NCI-H187 (cell line): ENCODE measurements at regions not wholly inside any gene's neighbourhood (a gene's known extent, or its start where the extent isn't known, plus 50 kb on each side); places are given as distances from the start of the nearest gene placed in this dataset.
A peak's percentile ranks its signal among the peaks of the same experiment; 100 is the strongest.

ENCODE experiments used
- DNase-seq, 2 experiments: peaks; one replicate each; lab custom pipeline; 2025; lab: John Stamatoyannopoulos, UW

- no peak for DNase-seq
Measured at GRCh38 chr3:13266005-13266404, 154.1 kb downstream of the NUP210 start.

- no peak for DNase-seq
Measured at GRCh38 chr3:13265507-13265906, 154.6 kb downstream of the NUP210 start.

GRCh38 chr3:13265016-13265415, 155.1 kb downstream of the NUP210 start:
- DNase-seq = no peak

GRCh38 chr3:13264468-13264795, 155.7 kb downstream of the NUP210 start:
- DNase-seq = no peak

- DNase-seq = no peak
Measured at GRCh38 chr3:13263770-13264467, 156.2 kb downstream of the NUP210 start.

- no peak for DNase-seq
Measured at GRCh38 chr3:13262493-13263211, 157.5 kb downstream of the NUP210 start.

- no peak for DNase-seq
Measured at GRCh38 chr3:13261892-13262291, 158.2 kb downstream of the NUP210 start.

GRCh38 chr3:13261104-13261830, 158.9 kb downstream of the NUP210 start:
- DNase-seq = no peak

GRCh38 chr3:13260259-13261103, 159.6 kb downstream of the NUP210 start:
- DNase-seq = no peak

- DNase-seq = no peak
Measured at GRCh38 chr3:13259831-13260230, 160.3 kb downstream of the NUP210 start.

- no peak for DNase-seq
Measured at GRCh38 chr3:13258986-13259514, 161.1 kb downstream of the NUP210 start.

- DNase-seq = no peak
Measured at GRCh38 chr3:13258280-13258679, 161.8 kb downstream of the NUP210 start.

GRCh38 chr3:13257666-13258065, 162.5 kb downstream of the NUP210 start:
- DNase-seq = no peak

GRCh38 chr3:13256845-13257244, 163.3 kb downstream of the NUP210 start:
- DNase-seq = no peak

GRCh38 chr3:13254028-13254951, 165.8 kb downstream of the NUP210 start:
- DNase-seq = peak in 1 of 2 experiments; percentile 12

GRCh38 chr3:13253208-13253937, 166.7 kb downstream of the NUP210 start:
- no peak for DNase-seq

- no peak for DNase-seq
Measured at GRCh38 chr3:13252207-13252606, 167.9 kb downstream of the NUP210 start.

- no peak for DNase-seq
Measured at GRCh38 chr3:13251166-13251903, 168.8 kb downstream of the NUP210 start.

GRCh38 chr3:13249664-13250390, 170.3 kb downstream of the NUP210 start:
- no peak for DNase-seq
